IPS-18a (cell line): ENCODE measurements at regions not wholly inside any gene's neighbourhood (a gene's known extent, or its start where the extent isn't known, plus 50 kb on each side); places are given as distances from the start of the nearest gene placed in this dataset.
"Not testable (repeated sequence)": the region's sequence is repeated elsewhere in the genome, so short reads cannot be mapped to it uniquely, and the experiment has no call there.

ENCODE experiments used
- H3K27ac ChIP-seq: one replicate; pipeline ENCODE4 v1.5.1; 2013; ENCODE audit warnings: low read length
- H3K27me3 ChIP-seq: one replicate; pipeline ENCODE4 v1.6.1; 2013; ENCODE audit warnings: mild to moderate bottlenecking, low read length; ENCODE audit not compliant: control insufficient read depth, insufficient read depth
- H3K36me3 ChIP-seq: one replicate; pipeline ENCODE4 v1.6.1; 2013; ENCODE audit warnings: low read depth, low read length; ENCODE audit not compliant: control insufficient read depth
- H3K4me1 ChIP-seq: one replicate; pipeline ENCODE4 v1.6.1; 2013; ENCODE audit warnings: low read depth, low read length; ENCODE audit not compliant: control insufficient read depth
- H3K4me3 ChIP-seq: one replicate; pipeline ENCODE4 v1.5.1; 2013; ENCODE audit warnings: low read length
- H3K9ac ChIP-seq: one replicate; pipeline ENCODE4 v1.6.1; 2013; ENCODE audit warnings: mild to moderate bottlenecking, low read length, moderate library complexity
- H3K9me3 ChIP-seq: one replicate; pipeline ENCODE4 v1.6.1; 2013; ENCODE audit warnings: low read depth, low read length; ENCODE audit not compliant: control insufficient read depth

- Histone ChIP-seq H3K9ac (no peak overlapping the region), H3K4me3 (no peak overlapping the region), H3K4me1 (no peaks in the 10 kb centered on the region), H3K27me3 (no peaks in the 10 kb centered on the region), H3K36me3 (no peaks in the 10 kb centered on the region), H3K27ac (no peak overlapping the region), H3K9me3 (no peaks in the 10 kb centered on the region)
Measured at GRCh38 chr7:85940798-85941197, 702.9 kb upstream of the GRM3 start.

DNA sequence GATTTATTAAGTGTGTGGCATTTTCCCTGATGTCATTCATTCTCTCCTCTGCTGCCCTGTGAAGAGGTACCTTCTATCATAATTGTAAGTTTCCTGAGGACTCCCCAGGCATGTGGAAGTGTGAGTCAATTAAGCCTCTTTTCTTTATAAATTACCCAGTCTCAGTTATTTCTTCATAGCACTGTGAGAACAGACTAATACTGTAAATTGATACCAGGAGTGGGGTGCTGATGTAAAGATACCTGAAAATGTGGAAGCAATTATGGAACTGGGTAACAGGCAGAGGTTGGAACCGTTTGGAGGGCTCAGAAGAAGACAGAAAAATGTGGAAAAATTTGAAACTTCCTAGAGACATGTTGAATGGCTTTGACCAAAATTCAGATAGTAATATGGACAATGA is 711.8 kb upstream of the GRM3 start:
- Histone ChIP-seq H3K4me1 (peaks cover 28% of the 10 kb centered on the region), H3K9ac (no peak overlapping the region), H3K27me3 (no peaks in the 10 kb centered on the region), H3K36me3 (no peaks in the 10 kb centered on the region), H3K4me3 (no peak overlapping the region), H3K9me3 (peaks cover 12% of the 10 kb centered on the region), H3K27ac (no peak overlapping the region)

- H3K4me1 ChIP-seq: peaks cover 28% of the 10 kb centered on the region
- no peaks in the 10 kb centered on the region for H3K36me3 ChIP-seq
- peaks cover 12% of the 10 kb centered on the region for H3K9me3 ChIP-seq
- H3K9ac ChIP-seq: no peak overlapping the region
- H3K27ac ChIP-seq: peak overlapping the region; percentile 57
- peak overlapping the region; percentile 16 for H3K4me3 ChIP-seq
- no peaks in the 10 kb centered on the region for H3K27me3 ChIP-seq
Measured at GRCh38 chr7:85928500-85928899, 715.2 kb upstream of the GRM3 start.

DNA sequence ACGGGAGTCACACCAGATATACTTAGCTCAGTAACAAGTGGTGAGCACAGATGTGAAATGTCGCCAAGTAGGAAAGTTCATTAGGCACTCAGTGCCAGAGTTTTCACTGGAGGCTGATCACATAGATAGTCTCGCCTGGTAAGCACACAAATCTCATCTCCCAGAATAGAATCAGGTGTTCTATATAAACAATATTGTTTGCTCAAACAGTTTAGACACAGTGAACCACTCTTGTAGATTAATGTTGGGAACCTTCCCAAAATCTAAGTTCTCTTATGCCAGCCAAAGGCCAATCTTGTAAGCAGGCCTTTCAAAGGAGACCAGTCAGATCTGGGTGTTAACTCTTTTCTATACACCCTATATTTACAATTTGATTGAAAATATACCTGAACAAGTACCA is 716.5 kb upstream of the GRM3 start:
- no peaks in the 10 kb centered on the region for H3K27me3 ChIP-seq
- H3K9me3 ChIP-seq: peaks cover 7% of the 10 kb centered on the region
- H3K4me3 ChIP-seq: no peak overlapping the region
- H3K27ac ChIP-seq: no peak overlapping the region
- H3K36me3 ChIP-seq: no peaks in the 10 kb centered on the region
- no peak overlapping the region for H3K9ac ChIP-seq
- peaks cover 28% of the 10 kb centered on the region for H3K4me1 ChIP-seq

DNA sequence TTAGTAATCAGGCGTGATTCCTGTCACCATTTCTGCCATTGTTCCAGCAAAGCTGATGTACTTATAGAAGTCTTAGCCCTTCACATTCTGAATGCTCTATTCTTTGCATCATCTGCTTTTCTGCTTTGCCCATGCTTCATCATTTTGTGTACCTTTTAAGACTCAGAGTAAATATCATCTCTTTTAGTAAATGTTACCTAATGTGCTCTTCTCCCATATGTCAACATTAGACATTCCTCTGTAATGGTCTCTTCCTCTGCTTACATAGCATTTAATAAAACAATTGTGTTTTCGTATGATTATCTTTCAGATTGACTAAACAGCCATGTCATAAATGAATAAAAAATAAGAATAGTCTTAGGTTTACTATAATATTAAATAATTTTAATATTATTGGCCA is 719.6 kb upstream of the GRM3 start:
- H3K9me3 ChIP-seq: no peaks in the 10 kb centered on the region
- H3K27me3 ChIP-seq: no peaks in the 10 kb centered on the region
- no peak overlapping the region for H3K9ac ChIP-seq
- H3K36me3 ChIP-seq: no peaks in the 10 kb centered on the region
- no peak overlapping the region for H3K27ac ChIP-seq
- peaks cover 21% of the 10 kb centered on the region for H3K4me1 ChIP-seq
- no peak overlapping the region for H3K4me3 ChIP-seq

DNA sequence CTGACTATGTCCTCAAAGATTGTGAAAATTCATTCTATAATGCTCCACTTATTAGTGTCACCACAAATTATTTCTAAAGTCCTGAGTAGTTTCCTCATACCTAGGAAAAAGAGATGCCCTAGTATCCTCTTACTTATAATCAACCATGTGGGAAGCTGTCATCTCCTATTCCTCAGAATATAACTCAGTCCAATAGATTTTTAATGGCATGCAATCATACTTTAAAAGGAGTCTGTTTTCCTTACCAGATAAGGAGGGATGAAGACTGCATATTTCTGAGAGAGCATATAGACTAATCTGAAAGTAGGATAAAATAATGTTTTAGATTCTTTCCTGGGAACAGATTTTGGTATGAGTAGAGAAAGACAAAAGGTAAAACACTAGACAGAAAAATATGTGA is 727.7 kb upstream of the GRM3 start:
- H3K27ac ChIP-seq: no peak overlapping the region
- no peaks in the 10 kb centered on the region for H3K36me3 ChIP-seq
- no peaks in the 10 kb centered on the region for H3K27me3 ChIP-seq
- H3K4me3 ChIP-seq: no peak overlapping the region
- no peak overlapping the region for H3K9ac ChIP-seq
- no peaks in the 10 kb centered on the region for H3K4me1 ChIP-seq
- no peaks in the 10 kb centered on the region for H3K9me3 ChIP-seq

- Histone ChIP-seq H3K9me3 (no peaks in the 10 kb centered on the region), H3K9ac (no peak overlapping the region), H3K4me3 (no peak overlapping the region), H3K36me3 (no peaks in the 10 kb centered on the region), H3K4me1 (no peaks in the 10 kb centered on the region), H3K27ac (no peak overlapping the region), H3K27me3 (no peaks in the 10 kb centered on the region)
Measured at GRCh38 chr7:85914437-85914836, 727.6 kb upstream of the SEMA3D start.

DNA sequence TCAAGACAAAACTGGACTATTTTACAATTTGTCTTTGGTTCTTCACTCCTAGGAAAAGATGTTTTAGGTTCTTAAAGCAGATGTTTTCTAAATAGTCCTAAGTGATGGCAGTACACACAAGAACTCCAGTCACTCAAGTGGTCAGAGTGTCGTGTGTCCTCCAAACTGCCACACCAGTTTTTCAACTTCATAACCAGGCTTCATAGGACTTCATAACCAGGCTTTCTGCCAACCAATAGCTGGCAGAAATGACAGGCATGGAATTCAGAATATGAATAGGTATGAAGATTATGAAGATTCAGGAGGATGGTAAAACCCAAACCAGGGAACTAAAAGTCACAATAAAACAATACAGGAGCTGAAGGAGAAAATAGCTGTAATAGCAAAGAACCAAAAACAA is 721.2 kb upstream of the SEMA3D start:
- no peaks in the 10 kb centered on the region for H3K9me3 ChIP-seq
- H3K9ac ChIP-seq: no peak overlapping the region
- no peak overlapping the region for H3K4me3 ChIP-seq
- no peaks in the 10 kb centered on the region for H3K4me1 ChIP-seq
- no peak overlapping the region for H3K27ac ChIP-seq
- H3K27me3 ChIP-seq: no peaks in the 10 kb centered on the region
- no peaks in the 10 kb centered on the region for H3K36me3 ChIP-seq

DNA sequence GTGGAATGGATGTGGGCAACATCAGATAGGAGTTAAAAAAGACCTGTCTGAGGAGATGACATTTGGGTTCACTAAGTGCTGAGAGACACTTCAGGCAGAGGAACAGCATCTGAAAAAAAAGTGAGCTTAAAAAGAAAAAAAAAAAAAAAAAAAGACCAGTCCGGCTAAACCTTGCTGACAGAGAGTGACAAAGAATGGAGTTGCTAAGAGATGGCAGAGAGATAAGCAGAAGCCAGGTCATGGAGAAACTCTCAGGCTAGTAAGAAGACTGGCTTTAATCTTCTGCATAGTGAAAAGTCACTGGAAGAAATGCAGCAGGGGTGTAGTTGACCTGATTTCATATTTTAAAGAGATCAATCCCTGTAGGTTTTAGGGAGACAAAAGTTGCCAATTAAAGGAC is 711.1 kb upstream of the SEMA3D start:
- Histone ChIP-seq H3K27ac (no peak overlapping the region), H3K27me3 (no peaks in the 10 kb centered on the region), H3K9ac (no peak overlapping the region), H3K36me3 (no peaks in the 10 kb centered on the region), H3K4me3 (no peak overlapping the region), H3K9me3 (no peaks in the 10 kb centered on the region), H3K4me1 (no peaks in the 10 kb centered on the region)

DNA sequence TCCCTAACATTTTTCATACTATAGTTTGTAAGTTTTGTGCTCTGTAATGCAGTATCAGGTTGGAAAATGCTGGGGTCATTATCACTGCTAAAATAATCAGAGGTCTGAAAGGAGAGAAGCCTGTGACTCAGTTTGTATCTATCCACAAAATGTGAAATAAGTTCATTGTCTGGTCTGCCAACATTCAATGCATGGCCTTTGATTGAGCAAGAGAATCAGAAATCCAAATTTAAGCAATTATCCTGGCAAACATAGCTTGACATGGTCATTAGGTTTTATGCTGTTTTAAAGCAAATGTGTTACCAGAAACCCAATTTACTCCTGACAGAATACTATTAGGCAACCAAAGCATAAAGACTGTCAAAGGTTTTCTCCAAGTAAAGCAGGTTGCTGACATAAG is 709.7 kb upstream of the SEMA3D start:
- no peak overlapping the region for H3K9ac ChIP-seq
- H3K36me3 ChIP-seq: no peaks in the 10 kb centered on the region
- no peaks in the 10 kb centered on the region for H3K4me1 ChIP-seq
- no peaks in the 10 kb centered on the region for H3K9me3 ChIP-seq
- H3K27me3 ChIP-seq: no peaks in the 10 kb centered on the region
- H3K4me3 ChIP-seq: no peak overlapping the region
- no peak overlapping the region for H3K27ac ChIP-seq

GRCh38 chr7:85895835-85896234 is 709.0 kb upstream of the SEMA3D start:
- Histone ChIP-seq H3K36me3 (no peaks in the 10 kb centered on the region), H3K4me1 (no peaks in the 10 kb centered on the region), H3K4me3 (no peak overlapping the region)

DNA sequence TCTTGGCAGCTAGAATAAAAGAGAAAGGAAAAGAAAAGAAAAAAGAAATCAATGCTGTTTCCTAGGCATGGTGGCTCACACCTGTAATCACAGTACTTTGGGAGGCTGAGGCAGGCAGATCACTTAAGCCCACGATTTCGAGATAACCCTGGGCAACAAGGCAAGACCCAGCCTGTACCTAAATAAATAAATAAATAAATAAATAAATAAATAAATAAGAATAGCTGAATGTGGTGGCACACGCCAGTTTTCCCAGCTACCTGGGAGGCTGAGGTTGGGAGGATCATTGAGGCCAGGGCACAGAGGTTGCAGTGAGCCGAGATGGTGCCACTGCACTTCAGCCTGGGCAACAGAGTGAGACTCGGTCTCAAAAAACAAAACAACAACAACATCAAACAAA is 705.0 kb upstream of the SEMA3D start:
- H3K4me1 ChIP-seq, H3K36me3 ChIP-seq, H3K4me3 ChIP-seq, H3K9me3 ChIP-seq, H3K27ac ChIP-seq, H3K9ac ChIP-seq, H3K27me3 ChIP-seq: not testable (repeated sequence)

More at GRCh38 chr7:85895835-85896234, 709.0 kb upstream of the SEMA3D start:
- H3K27ac ChIP-seq: no peak overlapping the region
- H3K9ac ChIP-seq: no peak overlapping the region
- no peaks in the 10 kb centered on the region for H3K9me3 ChIP-seq
- H3K27me3 ChIP-seq: no peaks in the 10 kb centered on the region
